HUES6 (cell line): ENCODE measurements at regions not wholly inside any gene's neighbourhood (a gene's known extent, or its start where the extent isn't known, plus 50 kb on each side); places are given as distances from the start of the nearest gene placed in this dataset.

Experiments
- H3K27ac ChIP-seq: 2 replicates; pipeline ENCODE4 v1.7.0; 2013; ENCODE audit warnings: low read depth, mild to moderate bottlenecking, low read length, inconsistent platforms
- H3K27me3 ChIP-seq: 2 replicates; pipeline ENCODE4 v1.6.1; 2013; ENCODE audit warnings: low read length; ENCODE audit not compliant: control insufficient read depth, insufficient read depth
- H3K36me3 ChIP-seq: 2 replicates; pipeline ENCODE4 v1.6.1; 2013; ENCODE audit warnings: low read length; ENCODE audit not compliant: control insufficient read depth, insufficient read depth
- H3K4me1 ChIP-seq: 2 replicates; pipeline ENCODE4 v1.6.1; 2013; ENCODE audit warnings: low read length; ENCODE audit not compliant: control insufficient read depth, insufficient read depth
- H3K4me3 ChIP-seq: 2 replicates; pipeline ENCODE4 v1.5.1; 2013; ENCODE audit warnings: low read depth, low read length
- H3K9ac ChIP-seq: one replicate; pipeline ENCODE4 v1.6.1; 2013; ENCODE audit warnings: mild to moderate bottlenecking, low read length
- H3K9me3 ChIP-seq: 2 replicates; pipeline ENCODE4 v1.6.1; 2013; ENCODE audit warnings: low read depth, low read length; ENCODE audit not compliant: control insufficient read depth, insufficient read depth

DNA sequence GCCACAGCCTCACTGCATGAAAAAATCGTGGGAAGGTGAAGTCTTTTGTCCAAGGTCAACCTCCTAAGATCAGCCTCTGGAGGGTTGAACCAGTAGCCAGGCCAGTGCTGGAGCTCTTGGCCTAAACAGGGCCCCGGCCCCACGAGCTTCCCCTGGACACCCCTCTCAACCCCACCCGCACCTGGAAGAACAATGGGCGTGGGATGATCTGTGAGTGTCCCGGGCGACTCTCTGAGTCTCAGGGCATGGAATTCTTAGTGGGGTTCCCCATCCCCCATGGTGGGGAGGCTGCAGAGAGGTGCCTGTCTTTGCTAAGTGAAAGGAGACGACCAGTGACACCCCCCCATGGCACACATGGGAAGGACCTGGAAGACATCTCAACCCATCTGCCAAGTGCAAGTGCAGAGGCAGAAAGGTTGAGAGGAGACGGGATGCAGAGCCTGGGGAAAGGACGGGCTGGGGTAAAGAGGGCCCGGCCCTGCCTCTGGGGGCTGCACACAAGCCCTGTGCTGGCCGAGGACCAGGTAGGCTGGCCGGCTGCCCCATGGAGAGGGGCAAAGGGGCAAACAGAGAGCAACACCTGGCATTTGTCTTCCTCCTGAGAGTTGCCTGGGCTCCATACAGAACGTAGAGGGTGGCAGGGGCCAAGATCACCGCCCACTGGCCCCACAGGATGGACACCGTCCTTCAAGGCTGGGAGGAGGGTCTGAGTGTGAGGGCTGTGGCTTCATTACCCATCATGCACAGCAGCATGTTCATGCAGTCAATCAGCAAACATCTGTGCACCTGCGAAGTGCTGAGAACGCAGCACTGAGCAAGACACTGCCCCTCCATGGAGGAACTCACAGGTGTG, 163.0 kb upstream of the PPP2R2D start:
- H3K36me3 ChIP-seq: no peaks in the 10 kb centered on the region

DNA sequence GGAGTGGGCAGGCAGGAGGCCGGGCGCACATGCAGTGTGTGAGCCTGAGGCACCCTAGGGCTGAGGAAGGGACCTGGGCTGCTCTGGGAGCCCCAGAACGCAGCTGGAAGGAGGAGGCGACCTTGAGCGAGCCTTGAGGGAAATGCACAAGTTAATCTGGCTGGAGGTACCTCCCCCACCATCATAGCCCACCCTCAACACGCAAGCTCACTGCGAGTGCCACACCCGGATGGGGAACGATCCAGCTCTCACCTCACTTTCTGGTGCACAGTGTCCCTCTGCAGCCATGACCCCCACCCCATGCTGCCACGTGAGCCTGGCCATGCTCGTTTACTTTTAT, 162.4 kb upstream of the PPP2R2D start:
- H3K27me3 ChIP-seq: no peaks in the 10 kb centered on the region; the same call in 1 of the 2 replicates
- no peak overlapping the region for H3K4me3 ChIP-seq
- no peak overlapping the region for H3K9ac ChIP-seq
- H3K9me3 ChIP-seq: no peaks in the 10 kb centered on the region
- H3K27ac ChIP-seq: no peak overlapping the region
- no peaks in the 10 kb centered on the region for H3K36me3 ChIP-seq
- peaks cover 5% of the 10 kb centered on the region for H3K4me1 ChIP-seq

More for the DNA sequence above, 163.0 kb upstream of the PPP2R2D start:
- Histone ChIP-seq H3K27me3 (no peaks in the 10 kb centered on the region), H3K27ac (no peak overlapping the region), H3K4me3 (no peak overlapping the region), H3K4me1 (no peaks in the 10 kb centered on the region), H3K9me3 (peaks cover 3% of the 10 kb centered on the region), H3K9ac (no peak overlapping the region)

DNA sequence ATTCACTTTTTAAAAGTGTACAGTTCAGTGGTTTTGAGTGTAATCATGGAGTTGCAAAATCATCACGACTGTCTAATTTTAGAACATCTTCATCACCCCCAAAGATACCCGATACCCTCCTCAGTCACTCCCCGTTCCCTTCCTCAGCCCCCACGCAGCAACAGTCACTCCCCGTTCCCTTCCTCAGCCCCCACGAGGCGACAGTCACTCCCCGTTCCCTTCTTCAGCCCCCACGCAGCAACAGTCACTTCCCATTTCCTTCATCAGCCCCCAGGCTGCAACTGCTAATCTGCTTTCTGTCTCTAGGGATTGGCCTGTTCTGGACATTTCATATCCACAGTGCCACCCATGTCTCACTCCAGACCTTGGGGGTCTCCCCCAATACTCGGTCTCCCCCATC, 161.6 kb upstream of the PPP2R2D start:
- Histone ChIP-seq H3K4me3 (no peak overlapping the region), H3K9me3 (no peaks in the 10 kb centered on the region), H3K9ac (no peak overlapping the region)

DNA sequence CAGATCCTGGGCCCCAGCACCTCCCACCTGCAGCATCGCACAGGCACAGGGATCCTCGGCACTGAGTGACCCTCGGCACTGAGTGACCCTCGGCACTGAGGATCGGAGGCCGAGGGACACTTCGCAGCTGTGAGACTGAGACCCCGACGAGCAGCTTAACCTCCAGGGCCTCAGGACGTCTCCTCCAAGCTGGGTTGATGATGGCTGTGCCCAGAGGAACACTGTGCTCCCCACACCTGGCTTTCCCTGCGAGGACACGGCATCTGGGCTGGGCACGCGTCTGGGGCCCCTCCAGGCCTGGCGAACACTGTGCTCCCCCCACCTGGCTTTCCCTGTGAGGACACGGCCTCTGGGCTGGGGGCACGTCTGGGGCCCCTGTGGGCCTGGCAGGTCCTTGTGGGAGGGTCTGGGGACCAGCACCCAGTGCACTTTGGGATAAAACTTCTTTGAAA, 158.3 kb upstream of the PPP2R2D start:
- no peak overlapping the region for H3K9ac ChIP-seq
- no peaks in the 10 kb centered on the region for H3K36me3 ChIP-seq
- H3K4me3 ChIP-seq: no peak overlapping the region
- H3K27me3 ChIP-seq: peaks cover 15% of the 10 kb centered on the region; the same call in 1 of the 2 replicates
- no peaks in the 10 kb centered on the region for H3K9me3 ChIP-seq
- peaks cover 14% of the 10 kb centered on the region for H3K4me1 ChIP-seq
- no peak overlapping the region for H3K27ac ChIP-seq

More for the DNA sequence above, 161.6 kb upstream of the PPP2R2D start:
- no peak overlapping the region for H3K27ac ChIP-seq
- peaks cover 4% of the 10 kb centered on the region; the same call in 1 of the 2 replicates for H3K27me3 ChIP-seq
- H3K4me1 ChIP-seq: peaks cover 13% of the 10 kb centered on the region
- H3K36me3 ChIP-seq: no peaks in the 10 kb centered on the region

DNA sequence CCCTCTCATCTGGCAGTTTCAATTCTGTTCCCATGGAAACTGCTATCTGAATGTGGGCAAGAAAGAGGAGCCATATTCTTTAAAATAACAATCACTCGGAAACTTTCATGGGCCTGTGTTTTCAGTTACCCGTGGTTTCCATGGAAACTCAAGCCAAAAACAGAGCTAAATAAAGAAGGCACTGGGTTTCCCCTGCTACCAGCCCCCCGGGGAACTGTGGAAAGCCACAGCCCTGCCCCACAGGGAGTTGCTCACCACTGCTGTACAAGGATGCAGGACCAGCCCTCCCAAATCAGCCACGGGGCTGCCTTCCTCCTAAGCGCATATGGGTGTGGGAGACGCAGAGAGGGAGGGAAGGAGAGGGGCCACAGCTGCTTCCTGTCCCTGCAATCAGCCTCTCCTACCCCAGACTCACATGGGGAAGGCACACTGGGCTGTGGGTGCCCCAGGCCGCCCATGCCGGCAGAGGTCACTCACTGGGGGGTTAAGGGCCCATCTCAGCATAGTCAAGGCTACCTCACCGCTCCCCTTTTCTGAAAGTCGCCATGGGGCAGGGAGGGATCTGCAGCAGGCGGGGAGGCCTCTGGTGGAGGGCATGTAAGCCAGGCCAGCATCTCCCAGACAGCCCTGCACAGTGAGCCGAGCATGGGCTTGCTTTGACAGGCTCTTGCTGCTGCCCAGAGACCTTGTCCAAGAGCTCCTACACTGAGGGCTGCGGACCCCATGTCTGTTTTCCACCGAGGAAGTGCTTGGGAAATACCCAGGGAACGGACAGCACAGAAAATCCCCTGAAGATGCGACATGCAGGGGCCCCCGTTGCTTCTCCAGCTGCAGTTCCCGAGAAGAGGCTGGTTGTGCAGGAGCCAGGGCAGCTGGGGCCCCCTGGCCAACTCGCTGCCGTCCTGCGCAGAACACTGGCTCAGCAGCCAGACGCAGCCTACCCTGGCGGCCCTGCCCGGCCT, 157.3 kb upstream of the PPP2R2D start:
- no peaks in the 10 kb centered on the region for H3K36me3 ChIP-seq
- H3K27ac ChIP-seq: no peak overlapping the region
- H3K9me3 ChIP-seq: no peaks in the 10 kb centered on the region
- H3K27me3 ChIP-seq: peaks cover 16% of the 10 kb centered on the region; the same call in 1 of the 2 replicates
- H3K9ac ChIP-seq: peak overlapping the region; percentile 51
- no peak overlapping the region for H3K4me3 ChIP-seq
- H3K4me1 ChIP-seq: peaks cover 18% of the 10 kb centered on the region

DNA sequence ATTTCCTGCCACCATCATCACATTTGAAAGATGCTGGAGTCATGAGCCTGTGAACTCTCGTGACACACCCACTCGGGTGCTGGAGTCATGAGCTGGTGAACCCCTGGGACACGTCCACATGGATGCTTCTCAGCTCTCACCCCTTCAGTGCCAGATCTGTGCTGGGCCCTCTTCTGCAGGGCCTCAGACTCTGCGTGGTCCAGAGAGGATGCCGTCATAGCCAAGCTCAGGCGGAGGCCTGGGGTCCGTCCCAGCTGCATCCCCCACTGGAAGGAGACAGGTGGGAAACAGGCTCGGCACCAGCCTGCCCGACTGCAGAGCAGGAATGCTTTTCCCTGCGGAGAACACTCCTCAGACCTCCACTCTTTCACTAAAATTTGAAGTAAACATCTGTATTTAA, 156.5 kb upstream of the PPP2R2D start:
- H3K4me1 ChIP-seq: peaks cover 26% of the 10 kb centered on the region
- no peak overlapping the region for H3K4me3 ChIP-seq
- no peak overlapping the region for H3K9ac ChIP-seq
- H3K27me3 ChIP-seq: peaks cover 25% of the 10 kb centered on the region; the same call in 1 of the 2 replicates
- no peak overlapping the region for H3K27ac ChIP-seq
- no peaks in the 10 kb centered on the region for H3K9me3 ChIP-seq
- no peaks in the 10 kb centered on the region for H3K36me3 ChIP-seq

DNA sequence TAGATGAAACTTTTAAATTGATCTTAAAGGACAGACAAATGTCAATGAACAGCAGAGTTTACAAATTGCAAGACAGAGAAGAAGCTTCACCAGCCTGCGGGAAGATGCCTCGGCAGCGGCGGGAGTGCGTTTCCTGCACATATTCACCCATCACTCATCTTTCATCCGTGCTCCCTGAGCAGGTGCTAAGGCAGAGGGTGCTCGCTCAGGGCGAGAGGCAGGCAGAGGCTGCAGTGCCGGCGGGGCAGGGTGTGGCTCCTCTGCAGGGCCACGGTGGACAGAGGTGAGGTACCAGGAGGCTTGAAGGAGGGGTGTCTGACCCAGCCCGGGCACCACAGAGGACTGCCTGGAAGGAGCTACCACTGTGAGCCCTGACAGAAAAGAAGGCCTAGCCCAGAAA, 155.2 kb upstream of the PPP2R2D start:
- Histone ChIP-seq H3K27me3 (peaks cover 35% of the 10 kb centered on the region; the same call in 1 of the 2 replicates), H3K4me1 (peaks cover 38% of the 10 kb centered on the region)

DNA sequence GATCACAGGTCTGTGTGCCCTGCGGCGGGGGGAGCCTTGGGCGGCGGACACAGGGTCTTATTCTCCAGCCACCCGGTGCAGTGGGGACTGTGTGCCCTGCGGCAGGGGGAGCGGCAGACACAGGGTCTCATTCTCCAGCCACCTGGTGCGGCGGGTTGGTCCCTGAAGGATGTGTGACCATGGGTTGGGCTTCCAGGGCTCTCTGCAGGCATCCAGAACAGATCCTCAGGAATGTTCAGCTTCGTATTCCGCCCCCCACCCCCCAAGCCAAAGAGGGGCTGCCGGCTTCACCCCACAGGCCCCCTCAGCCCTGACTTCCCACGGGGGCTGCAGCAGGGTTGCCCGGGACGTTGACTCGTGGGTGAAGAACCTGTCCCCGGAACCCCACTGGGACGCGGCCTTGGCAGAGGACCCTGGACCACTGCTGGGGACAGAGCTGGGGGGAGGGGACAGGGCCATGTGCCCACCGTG, 154.5 kb upstream of the PPP2R2D start:
- H3K4me1 ChIP-seq: peaks cover 44% of the 10 kb centered on the region
- no peak overlapping the region for H3K27ac ChIP-seq
- H3K9me3 ChIP-seq: no peaks in the 10 kb centered on the region
- H3K9ac ChIP-seq: no peak overlapping the region
- no peaks in the 10 kb centered on the region for H3K36me3 ChIP-seq
- H3K4me3 ChIP-seq: no peak overlapping the region
- peaks cover 35% of the 10 kb centered on the region; the same call in 1 of the 2 replicates for H3K27me3 ChIP-seq

More for the DNA sequence above, 155.2 kb upstream of the PPP2R2D start:
- no peak overlapping the region for H3K27ac ChIP-seq
- no peak overlapping the region for H3K9ac ChIP-seq
- H3K9me3 ChIP-seq: no peaks in the 10 kb centered on the region
- H3K4me3 ChIP-seq: no peak overlapping the region
- no peaks in the 10 kb centered on the region for H3K36me3 ChIP-seq

DNA sequence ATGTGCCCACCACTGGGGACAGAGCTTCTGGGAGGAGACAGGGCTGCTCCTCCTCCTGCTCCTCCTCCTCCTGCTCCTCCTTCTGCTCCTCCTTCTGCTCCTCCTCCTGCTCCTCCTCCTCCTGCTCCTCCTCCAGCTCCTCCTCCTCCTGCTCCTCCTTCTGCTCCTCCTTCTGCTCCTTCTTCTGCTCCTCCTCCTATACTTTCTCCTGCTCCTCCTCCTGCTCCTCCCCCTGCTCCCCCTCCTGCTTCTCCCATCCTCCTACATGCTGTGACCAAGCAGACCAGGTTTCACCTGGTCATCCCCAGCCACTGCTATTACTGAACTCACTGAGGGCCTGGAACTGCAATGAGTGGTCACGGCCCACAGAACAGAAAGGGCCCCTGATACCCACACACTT, 154.0 kb upstream of the PPP2R2D start:
- Histone ChIP-seq H3K27me3 (peaks cover 35% of the 10 kb centered on the region; the same call in 1 of the 2 replicates), H3K4me1 (peaks cover 48% of the 10 kb centered on the region), H3K9me3 (no peaks in the 10 kb centered on the region), H3K4me3 (no peak overlapping the region), H3K36me3 (no peaks in the 10 kb centered on the region), H3K27ac (no peak overlapping the region), H3K9ac (no peak overlapping the region)

DNA sequence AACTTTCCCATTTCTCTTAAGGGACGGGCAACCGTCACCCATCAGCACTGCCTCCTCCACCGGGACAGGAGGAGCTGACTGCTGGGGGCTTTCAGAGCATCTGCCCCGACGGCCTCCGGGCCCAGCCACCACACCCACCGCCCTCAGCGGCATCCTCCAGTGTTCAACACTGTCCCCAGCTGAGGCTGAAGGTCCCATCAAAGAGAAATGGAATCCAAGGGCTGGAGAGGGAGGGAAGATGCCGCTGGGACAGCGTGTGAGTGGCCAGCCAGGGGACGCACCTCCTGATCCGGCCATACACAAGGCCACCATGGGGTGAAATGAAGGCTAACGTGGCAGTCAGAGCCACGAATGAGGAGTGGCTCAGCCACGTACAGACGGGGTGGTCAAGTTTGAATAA, 153.6 kb upstream of the PPP2R2D start:
- Histone ChIP-seq H3K27me3 (peaks cover 35% of the 10 kb centered on the region; the same call in 1 of the 2 replicates), H3K9me3 (no peaks in the 10 kb centered on the region), H3K9ac (no peak overlapping the region), H3K4me1 (peaks cover 53% of the 10 kb centered on the region), H3K27ac (no peak overlapping the region), H3K36me3 (no peaks in the 10 kb centered on the region), H3K4me3 (no peak overlapping the region)
